GM12865 (cell line): ENCODE measurements at regions not wholly inside any gene's neighbourhood (a gene's known extent, or its start where the extent isn't known, plus 50 kb on each side); places are given as distances from the start of the nearest gene placed in this dataset.

ENCODE experiments used
- DNase-seq: peaks from one replicate; pipeline ENCODE4 v3.0.0; 2010; ENCODE audit warnings: low read depth
- H3K4me3 ChIP-seq: 2 replicates; pipeline ENCODE4 v1.5.1; 2011; ENCODE audit warnings: mild to moderate bottlenecking, low read depth, low read length, control low read depth
- CTCF ChIP-seq: IDR thresholded peaks from 2 replicates; pipeline ENCODE4 v1.5.1; 2011; ENCODE audit warnings: low read length, control low read depth, low read depth, inconsistent platforms; ENCODE audit not compliant: insufficient read depth; ENCODE audit errors: missing control alignments

- no peak for DNase-seq
- TF ChIP-seq CTCF = no peak
- no peak overlapping the region for H3K4me3 ChIP-seq
These were observed 218.2 kb downstream of the OTOR start for GRCh38 chr20:16966276-16966880.

DNA sequence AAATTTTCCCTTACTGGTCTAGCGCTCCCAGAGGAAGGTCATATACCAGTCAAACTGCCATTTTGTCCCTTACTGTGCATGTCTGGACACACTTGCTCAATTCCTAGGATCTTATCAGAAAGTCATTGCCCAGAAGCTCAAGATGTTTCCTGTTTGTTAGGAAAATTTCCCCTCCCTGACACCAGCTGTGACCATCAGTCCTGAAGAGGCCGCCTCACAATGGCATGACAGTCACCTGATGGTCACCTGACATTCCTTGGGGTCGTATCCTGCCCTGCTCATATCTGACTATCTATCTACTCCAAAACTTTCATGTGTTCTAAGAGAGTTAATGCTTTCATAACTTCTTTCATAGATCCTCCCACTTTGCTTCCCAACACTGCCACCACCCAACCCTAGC is 219.9 kb downstream of the OTOR start:
- no peak for DNase-seq
- TF ChIP-seq CTCF = no peak
- no peak overlapping the region for H3K4me3 ChIP-seq

- no peak for TF ChIP-seq CTCF
- H3K4me3 ChIP-seq = no peak overlapping the region
- DNase-seq = no peak
These were observed 222.6 kb downstream of the OTOR start for GRCh38 chr20:16970776-16971175.

GRCh38 chr20:16974080-16974854 is 226.1 kb downstream of the OTOR start:
- H3K4me3 ChIP-seq = no peak overlapping the region
- no peak for TF ChIP-seq CTCF
- no peak for DNase-seq

- no peak for DNase-seq
- no peak overlapping the region for H3K4me3 ChIP-seq
- TF ChIP-seq CTCF = no peak
These were observed 226.7 kb downstream of the OTOR start for GRCh38 chr20:16974855-16975162.

- no peak for TF ChIP-seq CTCF
- DNase-seq = no peak
- H3K4me3 ChIP-seq = no peak overlapping the region
These were observed 227.5 kb downstream of the OTOR start for GRCh38 chr20:16975682-16976081.

GRCh38 chr20:16978497-16978896 is 230.3 kb downstream of the OTOR start:
- H3K4me3 ChIP-seq = no peak overlapping the region
- TF ChIP-seq CTCF = no peak
- DNase-seq = no peak
